ENCODE measurements at regions not wholly inside any gene's neighbourhood (a gene's known extent, or its start where the extent isn't known, plus 50 kb on each side); places are given as distances from the start of the nearest gene placed in this dataset.
A peak's percentile ranks its signal among the peaks of the same experiment; 100 is the strongest.

DNA sequence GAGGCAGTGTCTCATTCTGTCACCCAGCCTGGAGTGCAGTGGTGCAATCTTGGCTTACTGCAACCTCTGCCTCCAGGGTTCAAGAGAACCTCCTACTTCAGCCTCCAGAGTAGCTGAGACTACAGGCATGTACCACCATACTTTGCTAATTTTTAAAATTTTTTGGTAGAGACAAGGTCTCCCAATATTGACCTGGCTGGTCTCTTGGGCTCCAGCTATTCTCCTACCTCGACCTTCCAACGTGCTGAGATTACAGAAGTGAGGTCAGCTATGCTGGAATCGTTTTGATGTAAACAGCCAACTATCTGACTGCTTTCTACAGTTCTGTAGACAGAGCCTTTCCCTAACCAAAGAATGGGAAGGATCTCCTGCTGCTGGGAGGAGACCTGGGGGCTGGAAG lies 375.8 kb downstream of the GATA3 start:
- no peak for DNase-seq (ENCODE audit: low spot score)

DNA sequence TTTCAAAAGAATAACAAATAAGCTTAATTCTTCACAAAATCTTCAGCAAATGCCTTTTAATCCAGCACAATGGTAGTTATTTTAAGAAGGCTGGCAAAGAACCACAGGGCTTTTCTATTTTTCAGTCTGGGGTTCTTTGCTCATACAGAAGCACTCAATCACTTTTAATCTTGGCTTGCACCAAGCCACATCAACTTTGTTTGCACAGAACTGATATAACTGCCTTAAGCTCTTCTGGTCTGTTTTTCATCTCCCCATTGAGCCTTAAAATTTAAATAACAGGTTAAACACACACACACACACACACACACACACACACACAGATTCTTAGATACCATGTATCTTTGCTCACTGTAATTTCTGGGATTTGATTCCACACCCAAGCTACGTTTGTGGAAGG lies 377.0 kb downstream of the GATA3 start:
- no peak for DNase-seq (ENCODE audit: low spot score)

DNA sequence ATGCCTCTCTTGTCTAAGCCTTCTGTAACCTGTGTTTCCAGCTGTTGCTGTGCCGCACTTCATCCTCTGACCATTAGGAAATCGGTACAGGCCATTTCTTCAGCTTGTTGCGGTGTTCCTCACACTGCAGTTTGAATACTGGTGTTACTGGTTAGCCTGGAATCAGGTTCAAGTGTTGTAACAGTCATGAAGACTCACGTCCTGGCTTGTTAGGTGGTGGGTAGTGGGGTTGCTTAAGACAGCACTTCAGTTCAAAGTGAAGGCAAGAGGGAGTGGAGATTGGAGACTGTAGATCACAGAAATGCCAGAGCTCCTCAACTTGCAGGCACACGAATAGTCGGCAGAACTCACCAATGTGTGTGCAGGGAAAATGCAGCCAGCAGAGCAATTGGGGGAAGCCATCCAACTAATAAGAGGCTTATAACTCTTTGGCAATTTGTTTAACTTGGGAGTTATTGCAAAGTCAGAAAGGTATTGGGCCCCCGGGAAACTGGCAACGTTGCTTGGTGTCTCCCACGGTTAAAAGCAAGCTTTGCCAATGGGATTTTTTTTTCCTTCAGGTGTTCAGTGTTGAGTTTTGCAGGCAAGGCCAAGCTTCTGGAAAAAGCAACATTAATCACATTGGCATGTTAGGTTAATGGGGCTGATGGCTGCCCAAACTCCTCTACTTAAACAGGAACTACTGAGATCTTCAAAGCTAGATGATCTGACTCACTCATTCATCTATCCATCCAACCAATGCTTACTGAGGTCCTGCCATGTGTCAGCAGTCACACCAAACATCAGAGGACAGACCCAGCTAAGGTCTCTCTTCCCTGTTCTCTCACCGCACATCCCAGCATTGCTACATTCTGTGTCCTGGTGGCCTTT lies 380.9 kb downstream of the GATA3 start:
- no peak for DNase-seq (ENCODE audit: low spot score)

- no peak for DNase-seq (ENCODE audit: low spot score)
Observed at GRCh38 chr10:8437896-8438295, 383.4 kb downstream of the GATA3 start.

DNA sequence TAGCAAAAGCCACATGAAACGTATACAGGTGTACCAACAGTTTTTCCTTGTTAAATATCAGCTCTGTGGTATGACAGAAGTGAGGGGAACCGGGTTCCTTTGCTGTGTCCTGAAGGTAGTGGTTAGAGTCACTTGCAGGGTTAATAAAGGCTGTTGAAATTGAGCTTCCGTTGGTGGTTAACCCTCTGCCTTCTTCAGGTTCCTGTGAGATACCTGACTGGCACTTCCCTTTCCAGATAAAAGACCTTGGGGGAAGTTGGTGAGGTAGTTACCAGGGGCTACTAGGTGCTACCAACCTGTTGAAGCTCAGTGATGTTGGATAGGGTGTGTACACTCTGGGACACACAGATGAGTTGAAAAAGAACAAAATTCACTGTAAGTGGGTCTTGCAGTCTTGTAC lies 384.1 kb downstream of the GATA3 start:
- no peak for DNase-seq (ENCODE audit: low spot score)

GRCh38 chr10:8439040-8439439 lies 384.6 kb downstream of the GATA3 start:
- DNase-seq (ENCODE audit: low spot score): no peak

DNA sequence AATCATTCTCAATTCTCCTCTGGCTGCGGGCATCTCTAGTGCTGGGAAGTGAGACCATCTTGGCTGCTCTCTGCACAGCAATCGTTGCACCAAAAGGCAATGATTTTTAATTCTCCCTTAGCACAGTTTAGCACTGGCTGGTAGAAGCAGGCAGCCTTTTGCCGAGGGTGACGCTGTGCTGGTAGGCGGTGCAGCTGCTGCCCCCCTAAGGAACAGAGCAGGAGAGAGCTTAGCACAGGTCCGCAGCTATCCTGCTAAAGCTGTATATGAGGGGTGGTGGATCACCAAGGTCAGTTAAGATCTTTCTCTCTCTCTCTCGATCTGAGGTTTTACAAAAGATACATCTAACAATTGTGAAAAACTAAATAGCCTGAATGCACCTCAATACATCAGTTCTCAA lies 390.1 kb downstream of the GATA3 start:
- peak; percentile 32 for DNase-seq (ENCODE audit: low spot score)

DNA sequence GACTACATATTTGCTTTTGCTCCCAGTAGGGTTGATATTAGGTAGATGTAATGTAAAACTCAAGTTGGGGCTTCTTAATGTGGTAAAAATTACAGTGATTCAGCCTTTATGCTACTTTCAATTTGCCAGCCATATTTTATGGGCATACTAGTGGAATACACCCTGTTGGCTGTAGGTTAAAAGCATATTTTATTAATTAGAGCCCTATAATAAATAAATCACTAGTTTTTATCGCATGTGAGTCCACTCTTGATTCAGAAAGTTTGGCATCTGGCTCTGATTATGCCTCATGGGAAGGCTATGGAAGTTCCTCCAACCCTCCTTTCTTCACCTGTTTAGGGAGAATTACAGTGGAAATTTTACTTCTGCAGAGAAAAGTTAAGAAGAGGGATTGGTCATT lies 390.9 kb downstream of the GATA3 start:
- DNase-seq (ENCODE audit: low spot score): no peak

DNA sequence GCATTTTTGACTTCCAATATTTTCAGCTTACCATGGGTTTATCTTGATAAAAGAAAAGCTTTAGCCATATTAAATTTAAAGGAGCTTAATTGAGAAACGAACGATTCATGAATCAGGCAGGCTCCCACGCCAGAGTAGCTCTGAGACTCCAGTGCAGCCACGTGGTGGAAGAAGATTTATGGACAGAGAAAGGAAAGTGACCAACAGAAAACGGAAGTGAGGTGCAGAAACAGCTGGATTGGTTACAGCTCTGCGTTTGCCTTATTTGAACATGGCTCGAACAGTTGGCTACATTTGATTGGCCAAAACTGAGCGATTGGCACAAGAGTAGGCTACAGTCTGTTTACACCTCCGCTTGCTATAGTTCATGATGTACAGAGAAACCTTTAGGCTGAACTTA lies 395.4 kb downstream of the GATA3 start:
- no peak for DNase-seq (ENCODE audit: low spot score)

GRCh38 chr10:8453587-8453986 lies 399.1 kb downstream of the GATA3 start:
- no peak for DNase-seq (ENCODE audit: low spot score)

GRCh38 chr10:8454357-8454756 lies 399.9 kb downstream of the GATA3 start:
- DNase-seq (ENCODE audit: low spot score): no peak

DNA sequence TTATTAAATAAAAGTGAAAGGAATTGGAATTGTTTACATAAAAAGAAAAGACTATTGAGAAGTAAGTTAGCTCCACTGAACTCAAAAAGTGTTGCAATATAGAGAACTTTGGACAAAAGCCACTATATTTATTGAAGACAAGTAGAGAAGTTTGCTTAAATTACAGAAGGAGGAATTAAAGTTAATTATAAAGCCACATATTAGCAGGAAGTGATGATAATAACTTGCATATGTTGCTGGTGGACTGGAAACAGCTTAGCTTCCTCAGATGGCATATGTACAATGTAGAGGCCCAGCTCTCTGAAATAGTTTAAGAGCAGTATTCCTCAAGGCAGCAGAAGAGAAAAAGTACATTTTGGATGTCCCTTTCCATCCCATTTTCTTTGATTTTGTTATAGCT lies 400.7 kb downstream of the GATA3 start:
- DNase-seq (ENCODE audit: low spot score): no peak

DNA sequence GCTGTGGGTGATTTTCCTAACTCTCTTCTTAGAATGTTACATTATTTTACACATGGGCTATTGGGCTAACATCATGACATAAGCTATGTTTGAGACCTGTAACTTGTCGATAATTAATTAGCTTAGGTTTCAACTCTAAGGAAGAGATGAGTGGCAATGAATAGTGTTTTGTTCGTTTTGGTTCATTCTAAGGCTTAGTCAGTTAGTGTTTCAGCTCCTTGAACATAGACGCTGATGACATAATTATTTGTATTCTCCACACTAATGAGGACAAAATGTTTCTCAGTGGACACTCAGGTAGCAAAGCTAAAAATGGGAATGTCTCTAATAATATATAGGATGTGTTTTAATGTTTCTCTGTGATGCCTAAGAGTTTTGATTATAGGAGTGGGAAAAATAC lies 401.9 kb downstream of the GATA3 start:
- DNase-seq (ENCODE audit: low spot score): no peak

DNA sequence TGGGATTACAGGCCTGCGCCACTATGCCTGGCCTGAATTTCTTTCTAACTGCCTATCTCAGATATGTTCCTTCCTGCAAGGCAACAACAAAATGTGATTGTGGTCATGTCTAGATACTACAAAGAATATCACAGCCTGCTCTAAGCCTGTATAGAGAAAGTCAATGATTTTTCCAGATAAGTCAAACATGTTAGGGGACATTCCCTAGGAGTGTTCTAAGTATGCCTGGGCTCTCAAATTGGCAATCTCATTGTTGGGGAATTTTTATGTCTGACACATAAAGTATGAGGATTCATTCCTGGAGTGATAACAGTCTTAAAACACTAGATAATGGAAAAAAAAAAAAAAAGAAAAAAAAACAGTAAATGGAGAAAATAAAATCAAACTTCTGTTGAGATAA lies 406.1 kb downstream of the GATA3 start:
- DNase-seq (ENCODE audit: low spot score): no peak

GRCh38 chr10:8462565-8462964 lies 408.1 kb downstream of the GATA3 start:
- no peak for DNase-seq (ENCODE audit: low spot score)

DNA sequence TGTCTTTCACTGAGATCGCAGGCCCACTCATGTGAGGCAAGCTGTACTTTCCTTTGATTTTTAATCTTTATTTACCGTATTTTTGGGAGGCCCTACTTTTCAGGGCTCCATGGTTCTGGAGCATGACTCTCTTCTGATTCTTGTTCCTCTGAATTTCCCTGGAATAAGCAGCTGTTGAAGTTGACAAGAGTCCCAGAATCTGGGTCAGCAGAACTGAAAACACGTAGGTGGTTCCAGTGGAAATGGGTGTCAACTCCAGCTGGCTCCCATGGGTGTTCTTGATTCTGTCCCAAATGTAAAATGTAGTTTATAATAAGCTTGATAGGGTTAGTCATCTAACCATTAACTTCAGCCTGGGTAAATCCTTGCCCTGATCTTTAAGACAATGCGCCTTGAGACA lies 409.4 kb downstream of the GATA3 start:
- DNase-seq (ENCODE audit: low spot score): no peak

DNA sequence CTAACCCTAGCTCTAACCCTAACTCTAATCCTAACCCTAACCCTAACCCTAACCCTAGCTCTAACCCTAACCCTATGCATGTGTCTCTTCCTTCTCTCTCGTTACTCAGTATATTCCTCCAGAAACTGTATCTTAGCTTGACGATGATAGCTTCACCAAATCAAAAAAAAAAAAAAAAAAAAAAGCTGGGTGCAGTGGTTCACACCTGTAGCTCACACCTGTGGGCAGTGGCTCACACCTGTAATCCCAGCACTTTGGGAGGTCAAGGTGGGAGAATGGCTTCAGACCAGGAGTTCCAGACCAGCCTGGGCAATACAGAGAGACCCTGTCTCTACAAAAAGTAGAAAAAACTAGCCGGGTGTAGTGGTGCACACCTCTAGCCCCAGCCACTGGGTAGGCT lies 414.0 kb downstream of the GATA3 start:
- DNase-seq (ENCODE audit: low spot score): no peak

GRCh38 chr10:8473205-8473604 lies 418.7 kb downstream of the GATA3 start:
- peak; percentile 21 for DNase-seq (ENCODE audit: low spot score)

GRCh38 chr10:8477300-8477699 lies 422.8 kb downstream of the GATA3 start:
- no peak for DNase-seq (ENCODE audit: low spot score)

- no peak for DNase-seq (ENCODE audit: low spot score)
Observed at GRCh38 chr10:8481718-8482504, 427.4 kb downstream of the GATA3 start.

- DNase-seq (ENCODE audit: low spot score): no peak
Observed at GRCh38 chr10:8485032-8485431, 430.5 kb downstream of the GATA3 start.

DNA sequence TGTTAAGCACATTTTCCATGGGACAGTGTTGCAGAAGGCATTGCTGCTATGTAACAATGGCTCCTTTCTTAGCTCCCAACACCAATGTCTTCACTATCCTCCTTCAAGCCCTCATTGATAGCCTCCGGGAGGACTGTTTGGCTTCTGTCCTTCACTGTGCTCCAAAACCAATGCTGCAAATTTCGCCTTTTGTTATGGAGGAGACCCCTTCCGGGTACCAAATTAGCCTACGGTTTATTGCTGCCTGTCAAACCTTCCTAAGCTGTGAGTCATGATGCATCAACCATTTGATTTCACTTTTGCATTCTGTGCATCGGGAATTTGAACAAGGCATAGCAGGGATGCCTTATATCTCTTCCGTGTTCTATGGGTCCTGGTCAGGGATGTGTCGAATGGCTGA lies 432.9 kb downstream of the GATA3 start:
- no peak for DNase-seq (ENCODE audit: low spot score)

DNA sequence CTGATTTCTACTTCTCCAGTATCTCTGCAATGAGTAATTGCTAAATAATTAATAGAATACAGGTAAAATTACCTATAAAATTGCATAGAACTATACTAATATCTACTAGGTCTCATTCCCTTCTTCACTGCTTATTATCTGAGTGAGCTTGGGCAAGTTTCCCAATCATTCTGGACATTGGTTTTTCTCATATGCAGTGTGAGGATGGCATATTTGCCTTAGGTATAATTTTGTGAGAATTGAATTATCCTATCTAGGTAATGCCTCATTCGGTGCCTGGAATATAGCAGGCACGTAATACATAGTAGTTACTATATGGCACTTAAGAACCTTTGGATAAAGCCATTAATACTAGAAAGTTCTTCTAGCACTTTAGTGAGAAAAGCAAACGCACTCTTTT lies 434.7 kb downstream of the GATA3 start:
- DNase-seq (ENCODE audit: low spot score): no peak

GRCh38 chr10:8489823-8490222 lies 435.3 kb downstream of the GATA3 start:
- DNase-seq (ENCODE audit: low spot score): no peak

Data from HuH-7 (cell line).